H4 (cell line): ENCODE measurements at regions not wholly inside any gene's neighbourhood (a gene's known extent, or its start where the extent isn't known, plus 50 kb on each side); places are given as distances from the start of the nearest gene placed in this dataset.

Experiments
- DNase-seq: peaks from one replicate; pipeline ENCODE4 v3.0.0-alpha.2; 2015; ENCODE audit warnings: low spot score

DNA sequence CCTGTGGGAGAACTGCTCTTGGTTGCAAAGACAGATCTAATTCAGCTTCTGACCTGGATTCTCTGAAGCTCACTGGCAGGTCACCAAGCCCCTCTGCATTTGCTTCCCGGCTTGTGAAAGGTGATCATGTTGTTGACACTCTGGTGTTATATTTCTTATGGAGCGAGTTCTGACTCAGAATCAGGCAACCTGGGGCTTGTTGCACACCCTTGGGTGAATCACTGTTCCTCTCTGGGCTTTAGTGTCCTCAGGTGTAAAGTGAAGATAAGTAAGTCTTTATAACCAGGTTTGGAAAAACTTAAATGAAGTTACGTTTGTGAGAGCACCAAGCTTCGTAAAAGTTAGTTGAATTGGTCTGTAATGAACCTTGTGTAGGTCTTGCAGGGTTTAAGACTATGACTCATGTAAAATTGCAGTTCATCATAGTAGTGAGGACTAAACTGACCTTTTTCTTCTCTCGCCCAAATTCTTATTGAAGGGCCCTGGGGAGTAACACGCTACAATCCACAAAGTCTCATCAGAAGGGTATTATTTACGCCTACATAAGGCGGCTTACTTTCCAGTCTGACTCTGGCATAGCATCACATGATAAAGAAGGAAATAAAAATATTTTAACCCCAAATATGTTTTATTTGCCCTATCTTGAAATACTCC, 218.6 kb downstream of the TMEM38B start:
- no peak for DNase-seq

- DNase-seq: no peak
Observed at GRCh38 chr9:105921057-105921726, 226.9 kb downstream of the TMEM38B start.

- DNase-seq: no peak
Observed at GRCh38 chr9:105928416-105928815, 234.1 kb downstream of the TMEM38B start.

- DNase-seq: no peak
Observed at GRCh38 chr9:105930011-105930627, 235.8 kb downstream of the TMEM38B start.

DNA sequence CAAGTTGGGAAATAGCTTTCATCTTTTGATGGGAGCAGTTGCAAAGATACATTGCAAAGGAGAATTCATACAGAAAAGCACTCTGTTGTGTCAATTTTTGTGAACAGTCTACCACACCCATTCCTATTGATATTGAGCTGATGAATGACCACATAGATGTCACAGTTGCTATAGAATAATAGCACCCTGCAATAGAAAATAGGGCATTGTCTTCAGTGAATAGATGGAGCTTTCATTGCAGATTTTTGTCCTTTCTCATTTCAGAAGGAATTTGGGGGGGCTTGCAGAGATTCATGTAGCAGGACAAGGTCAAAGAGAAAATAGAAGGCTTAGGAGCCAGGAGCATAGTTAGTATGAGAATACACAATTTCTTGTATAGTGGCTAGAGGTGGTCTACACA, 237.9 kb downstream of the TMEM38B start:
- DNase-seq: no peak

DNA sequence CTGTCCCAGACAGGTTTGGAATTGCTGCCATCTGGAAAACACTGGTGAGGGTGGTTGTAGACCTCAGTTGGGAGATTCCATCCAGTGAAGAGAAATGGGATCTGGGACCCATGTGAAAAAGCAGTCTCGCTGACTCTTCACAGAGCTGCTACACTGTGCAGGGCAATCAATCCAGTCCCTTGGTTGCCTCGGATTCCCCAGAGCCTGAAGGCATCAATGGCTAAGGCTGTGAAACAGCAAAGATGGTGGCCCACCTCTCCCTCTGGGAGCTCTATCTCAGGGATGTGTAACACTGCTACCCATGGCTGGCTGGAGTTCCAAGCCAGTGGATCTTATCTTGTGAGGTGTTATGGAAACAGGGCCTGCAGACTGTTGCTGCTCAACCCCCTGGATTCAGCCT, 256.1 kb downstream of the TMEM38B start:
- DNase-seq: no peak

GRCh38 chr9:105950894-105951293, 256.6 kb downstream of the TMEM38B start:
- DNase-seq: no peak

DNA sequence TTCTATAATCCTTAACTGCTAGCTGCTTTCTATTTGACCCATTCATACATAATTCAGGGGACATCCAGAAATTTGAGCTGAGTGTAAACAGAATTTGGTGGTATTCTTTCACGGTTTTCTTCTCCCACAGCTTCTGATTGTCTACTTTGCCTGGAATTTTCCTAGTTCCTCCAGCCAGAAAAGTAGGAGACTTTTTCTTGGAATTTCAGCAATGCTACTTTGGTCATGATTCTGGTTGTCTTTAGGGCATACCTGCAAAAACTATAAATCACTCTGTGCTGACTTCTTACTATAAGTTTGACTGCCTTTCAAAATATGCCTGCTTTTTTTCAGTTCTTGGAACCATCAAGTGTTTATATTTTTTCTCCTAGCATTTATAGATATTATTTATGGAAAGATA, 260.2 kb downstream of the TMEM38B start:
- DNase-seq: no peak

DNA sequence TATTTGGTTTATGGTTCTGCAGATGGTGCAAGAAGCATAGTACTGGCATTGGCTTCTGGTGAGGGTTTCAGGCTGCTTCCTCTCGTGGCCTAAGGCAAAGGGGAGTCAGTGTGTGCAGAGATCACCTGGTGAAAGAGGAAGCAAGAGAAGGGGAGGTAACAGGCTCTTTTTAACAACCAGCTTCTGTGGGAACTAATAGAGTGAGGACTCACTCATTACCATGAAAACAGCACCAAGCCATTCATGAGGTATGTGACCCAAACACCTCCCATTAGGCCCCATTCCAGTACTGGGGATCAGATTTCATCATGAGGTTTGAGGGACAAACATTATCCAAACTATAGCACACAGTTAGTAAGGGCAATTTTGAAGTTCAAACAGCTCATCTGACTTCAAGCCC, 263.5 kb downstream of the TMEM38B start:
- no peak for DNase-seq

GRCh38 chr9:105958587-105958986, 264.2 kb downstream of the TMEM38B start:
- no peak for DNase-seq

- DNase-seq: no peak
Observed at GRCh38 chr9:105959531-105959930, 265.2 kb downstream of the TMEM38B start.

DNA sequence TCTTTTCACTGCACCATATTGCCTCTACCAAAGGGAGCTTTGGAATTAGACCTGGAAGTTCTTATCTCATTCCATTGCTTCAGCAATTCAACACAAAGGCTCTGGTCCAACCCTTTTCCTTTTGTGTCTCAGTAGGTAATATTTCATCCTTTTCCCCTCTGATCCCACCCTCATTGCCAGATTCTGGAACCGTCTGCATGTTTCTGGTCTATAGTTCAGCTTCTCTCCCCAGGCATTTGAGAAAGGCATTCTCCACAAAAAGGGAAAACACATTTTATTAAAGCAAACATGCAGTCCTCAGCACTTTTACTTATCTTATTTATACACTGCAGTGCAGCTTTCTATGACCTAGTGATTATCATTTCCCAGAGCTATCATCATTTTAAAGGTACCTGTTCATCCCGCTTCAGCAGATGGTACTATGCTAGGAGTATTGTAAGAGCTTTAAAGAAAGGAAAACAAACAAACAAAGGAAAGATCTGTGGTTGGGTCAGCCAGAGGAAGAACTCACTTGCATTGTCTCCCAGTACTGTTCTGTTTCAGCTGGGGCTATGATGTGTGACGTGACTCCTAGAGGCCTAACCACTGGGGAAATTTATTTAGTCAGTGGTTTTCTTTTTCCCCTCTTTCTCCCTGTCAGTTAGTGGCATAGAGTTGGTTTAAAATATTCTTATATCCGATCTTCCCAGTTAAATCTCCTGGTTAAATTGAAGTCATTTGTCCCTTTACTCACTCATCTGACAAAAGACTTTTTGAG, 269.2 kb downstream of the TMEM38B start:
- no peak for DNase-seq

- no peak for DNase-seq
Observed at GRCh38 chr9:105964156-105964555, 269.8 kb downstream of the TMEM38B start.

- no peak for DNase-seq
Observed at GRCh38 chr9:105966834-105967233, 272.5 kb downstream of the TMEM38B start.

DNA sequence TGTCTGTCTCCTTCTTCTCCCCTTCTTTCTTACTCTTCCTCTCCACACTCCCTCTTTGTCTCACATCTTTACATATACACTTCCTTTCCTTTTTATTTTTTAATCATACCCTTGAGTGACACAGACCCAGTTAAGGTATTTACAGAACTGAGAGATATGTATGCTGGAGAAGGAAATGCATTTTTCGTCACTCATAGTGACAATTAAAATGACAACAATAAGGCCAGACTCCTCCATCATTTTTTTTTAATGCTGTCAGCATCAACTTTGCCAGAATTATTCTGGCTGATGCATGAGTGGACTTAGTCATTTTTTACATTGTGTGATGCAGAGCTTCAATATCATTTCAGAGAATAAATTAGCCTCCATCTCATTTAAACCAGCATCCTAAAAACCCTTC, 272.9 kb downstream of the TMEM38B start:
- no peak for DNase-seq

GRCh38 chr9:105967797-105968196, 273.5 kb downstream of the TMEM38B start:
- no peak for DNase-seq

DNA sequence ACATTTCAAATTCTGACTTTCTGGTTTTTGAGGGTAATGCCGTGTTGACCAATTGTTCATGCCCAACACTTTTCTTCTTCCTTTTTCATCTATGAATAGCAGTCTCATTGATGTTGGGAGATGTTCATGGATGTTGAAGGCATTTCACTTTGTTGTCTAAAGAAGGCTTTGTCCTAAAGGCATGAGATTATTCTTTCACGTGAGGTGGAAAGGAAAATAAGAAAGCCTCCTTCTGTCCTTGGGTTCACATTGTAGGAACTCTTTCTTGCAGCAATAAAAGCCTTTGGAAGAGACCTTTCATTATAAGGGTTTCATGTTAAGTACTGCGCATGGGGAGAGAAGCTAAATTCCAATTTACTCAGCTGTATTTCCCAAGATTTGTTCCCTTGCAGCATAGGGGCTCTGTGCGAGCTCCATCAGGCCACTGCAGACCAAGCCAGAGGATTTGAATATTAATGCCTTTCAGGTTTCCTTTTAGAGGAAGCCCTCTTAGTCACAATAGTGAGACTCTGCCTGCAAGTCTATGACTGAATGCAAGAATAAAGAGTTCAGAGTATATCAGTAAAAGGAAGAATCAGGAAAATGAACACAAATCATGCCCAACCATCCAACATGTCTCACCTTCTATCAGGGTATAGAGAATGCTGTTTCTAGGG, 274.6 kb downstream of the TMEM38B start:
- DNase-seq: no peak

- DNase-seq: no peak
Observed at GRCh38 chr9:105969636-105970035, 275.3 kb downstream of the TMEM38B start.

- DNase-seq: no peak
Observed at GRCh38 chr9:105971986-105972385, 277.6 kb downstream of the TMEM38B start.

DNA sequence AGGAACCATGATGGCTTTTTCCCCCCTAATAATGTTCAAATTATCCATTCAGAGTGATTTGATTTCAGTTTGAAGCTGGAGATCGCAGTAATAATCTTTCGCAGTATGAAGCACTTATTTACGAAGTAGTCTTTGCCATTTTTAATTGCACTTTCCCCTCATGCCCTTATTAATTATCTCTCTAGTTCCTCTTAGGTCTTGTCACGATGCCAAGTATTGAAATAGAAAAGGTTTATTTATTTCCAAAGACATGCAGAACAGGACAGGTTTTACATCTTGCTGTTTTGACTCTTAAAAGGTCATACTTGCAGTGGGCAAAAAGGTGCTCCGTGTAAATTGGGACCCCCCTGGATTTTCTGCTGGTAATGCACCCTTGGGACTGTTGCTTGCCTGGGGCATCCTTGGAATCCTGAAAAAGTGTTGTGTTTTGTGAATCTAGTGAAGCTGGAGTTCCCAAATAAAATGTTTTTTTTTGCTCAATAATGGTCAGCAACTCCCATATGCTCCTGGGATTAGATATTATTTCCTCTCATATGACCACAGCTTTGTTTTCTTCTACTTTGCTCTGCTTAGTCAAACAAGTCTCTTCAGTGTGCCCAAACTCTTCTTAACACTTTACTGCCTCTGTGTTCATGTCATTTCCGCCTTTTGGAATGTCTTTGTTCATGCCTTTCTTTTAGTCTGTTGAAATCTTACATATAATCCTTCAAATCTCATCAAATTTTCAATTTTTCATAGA, 278.3 kb downstream of the TMEM38B start:
- DNase-seq: no peak

- DNase-seq: no peak
Observed at GRCh38 chr9:105973951-105974351, 279.6 kb downstream of the TMEM38B start.
